A204.1 (cell line): ENCODE measurements at regions not wholly inside any gene's neighbourhood (a gene's known extent, or its start where the extent isn't known, plus 50 kb on each side); places are given as distances from the start of the nearest gene placed in this dataset.
"Not testable (repeated sequence)": the region's sequence is repeated elsewhere in the genome, so short reads cannot be mapped to it uniquely, and the experiment has no call there.

Source experiments
- FAIRE-seq: peaks from 2 replicates; lab custom pipeline; 2012; peaks lifted over from hg19 to GRCh38; lab: Jason Lieb, UNC

DNA sequence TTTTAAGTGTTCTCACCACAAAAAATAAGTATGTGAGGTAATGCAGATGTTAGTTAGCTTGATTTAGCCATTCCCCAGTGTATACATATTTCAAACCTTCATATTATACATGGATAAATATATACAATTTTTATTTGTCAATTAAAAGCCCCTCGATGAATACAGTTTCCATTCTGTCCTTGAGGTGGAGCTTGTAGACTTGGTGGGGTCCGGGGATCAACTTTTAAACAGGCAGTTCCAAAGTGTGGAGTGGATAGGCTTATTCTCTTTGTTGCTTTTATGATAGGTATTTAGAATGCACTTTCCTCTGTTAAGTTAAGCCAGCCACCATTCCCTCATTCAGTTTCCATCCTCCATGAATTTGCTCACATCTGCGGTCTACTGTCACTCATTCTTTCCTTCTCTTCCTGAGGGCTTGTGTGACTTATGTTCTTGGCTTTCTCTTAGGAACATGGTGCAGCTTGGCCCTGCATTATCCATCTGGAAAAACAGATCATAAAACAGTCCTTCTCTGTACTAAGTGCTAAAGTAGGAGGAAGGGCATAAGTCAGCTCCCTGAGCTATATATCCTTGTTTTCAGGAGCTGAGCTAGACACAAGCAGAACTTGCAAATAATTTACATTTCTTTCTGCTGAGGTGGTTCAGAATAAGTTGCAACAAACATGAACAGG is 149.1 kb downstream of the NFKBIZ start:
- no peak for FAIRE-seq

DNA sequence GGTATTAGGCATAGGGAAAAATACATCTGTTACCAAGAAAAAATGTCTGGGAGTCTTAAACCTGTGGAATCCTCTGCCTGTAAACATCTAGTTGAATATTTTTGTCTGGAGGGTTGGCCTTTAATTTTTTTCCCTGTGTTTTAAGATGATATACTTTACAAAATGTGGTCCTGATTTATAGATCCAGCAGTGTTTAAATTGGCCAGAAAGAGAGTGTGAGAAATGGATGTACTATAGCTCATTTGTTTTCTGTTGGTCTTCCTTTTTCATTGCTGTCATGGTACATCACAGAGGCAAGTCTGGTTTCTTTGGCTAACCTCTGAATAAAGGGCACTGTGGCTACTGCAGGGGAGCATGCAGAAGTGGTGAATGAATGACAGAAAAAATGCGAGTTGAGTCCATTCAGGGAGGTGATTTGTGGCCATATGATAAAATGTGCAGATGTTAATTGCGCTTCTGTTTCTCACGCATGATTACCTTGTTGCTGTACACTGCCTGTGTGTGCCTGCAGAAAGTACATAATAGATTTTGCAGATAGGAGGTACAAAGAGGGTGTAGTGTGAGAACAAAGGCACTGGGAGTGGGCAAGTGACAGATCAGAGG is 150.0 kb downstream of the NFKBIZ start:
- FAIRE-seq = no peak

GRCh38 chr3:102000620-102001209 is 151.4 kb downstream of the NFKBIZ start:
- no peak for FAIRE-seq

- no peak for FAIRE-seq
Observed at GRCh38 chr3:102002056-102002455, 152.7 kb downstream of the NFKBIZ start.

GRCh38 chr3:102004561-102004960 is 155.2 kb downstream of the NFKBIZ start:
- FAIRE-seq = no peak

GRCh38 chr3:102005551-102005950 is 156.2 kb downstream of the NFKBIZ start:
- no peak for FAIRE-seq

DNA sequence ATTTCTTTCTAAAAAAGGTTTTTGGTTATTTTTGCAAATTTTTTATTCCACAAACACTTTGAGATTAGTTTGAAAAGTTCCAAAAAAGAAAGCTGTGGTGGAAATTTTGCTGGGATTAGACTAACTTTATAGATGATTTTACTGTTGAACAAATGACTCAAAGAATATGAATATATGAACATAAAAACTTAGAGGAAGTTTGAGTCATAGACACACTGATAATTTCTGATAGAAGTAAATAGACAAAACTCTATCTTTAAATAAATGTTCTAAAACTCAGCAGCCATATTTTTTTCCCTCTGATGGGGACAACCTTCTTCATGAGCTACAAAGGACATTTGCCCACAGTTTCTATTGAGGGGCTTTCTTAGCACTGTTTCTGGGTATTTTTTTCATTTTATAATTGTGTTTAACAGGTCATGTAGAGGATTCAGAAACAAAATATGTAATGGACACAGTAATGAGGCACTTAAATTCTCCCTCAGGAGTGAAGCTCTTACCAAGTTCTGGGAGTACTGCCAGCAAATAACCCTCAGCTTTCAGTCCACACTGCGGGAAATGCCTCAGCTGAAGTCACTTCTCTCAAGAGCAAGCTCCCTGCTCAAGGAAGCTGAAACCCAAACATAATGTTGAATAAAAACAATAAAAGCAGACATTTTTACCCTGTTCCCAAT is 157.6 kb downstream of the NFKBIZ start:
- no peak for FAIRE-seq

DNA sequence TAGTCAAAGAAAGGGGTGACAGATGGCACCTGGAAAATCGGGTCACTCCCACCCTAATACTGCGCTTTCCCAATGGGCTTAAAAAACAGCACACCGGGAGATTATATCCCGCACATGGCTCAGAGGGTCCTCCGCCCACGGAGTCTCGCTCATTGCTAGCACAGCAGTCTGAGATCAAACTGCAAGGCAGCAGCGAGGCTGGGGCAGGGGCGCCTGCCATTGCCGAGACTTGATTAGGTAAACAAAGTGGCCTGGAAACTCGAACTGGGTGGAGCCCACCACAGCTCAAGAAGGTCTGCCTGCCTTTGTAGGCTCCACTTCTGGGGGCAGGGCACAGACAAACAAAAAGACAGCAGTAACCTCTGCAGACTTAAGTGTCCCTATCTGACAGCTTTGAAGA is 159.1 kb downstream of the NFKBIZ start:
- not testable (repeated sequence) for FAIRE-seq

- no peak for FAIRE-seq
Observed at GRCh38 chr3:102016417-102016816, 167.1 kb downstream of the NFKBIZ start.

DNA sequence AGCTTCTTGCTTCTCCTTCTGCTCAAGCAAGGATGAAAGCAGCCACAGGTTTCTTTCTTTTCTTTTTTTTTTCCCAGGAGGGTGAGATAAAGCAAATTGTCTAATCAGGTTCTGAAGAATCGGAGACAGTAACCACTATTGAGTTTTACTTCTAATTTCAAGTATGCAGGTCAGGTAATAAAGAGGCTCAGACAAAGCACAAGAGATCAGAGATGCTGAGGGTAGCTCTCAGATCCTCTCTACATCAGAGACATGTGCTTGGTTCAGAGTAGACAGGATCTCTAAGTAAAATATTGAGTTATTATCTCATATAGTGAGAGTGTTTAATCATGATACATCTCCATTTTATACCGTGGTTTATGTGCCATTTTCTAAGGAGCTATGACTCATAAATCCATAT is 168.5 kb downstream of the NFKBIZ start:
- no peak for FAIRE-seq

DNA sequence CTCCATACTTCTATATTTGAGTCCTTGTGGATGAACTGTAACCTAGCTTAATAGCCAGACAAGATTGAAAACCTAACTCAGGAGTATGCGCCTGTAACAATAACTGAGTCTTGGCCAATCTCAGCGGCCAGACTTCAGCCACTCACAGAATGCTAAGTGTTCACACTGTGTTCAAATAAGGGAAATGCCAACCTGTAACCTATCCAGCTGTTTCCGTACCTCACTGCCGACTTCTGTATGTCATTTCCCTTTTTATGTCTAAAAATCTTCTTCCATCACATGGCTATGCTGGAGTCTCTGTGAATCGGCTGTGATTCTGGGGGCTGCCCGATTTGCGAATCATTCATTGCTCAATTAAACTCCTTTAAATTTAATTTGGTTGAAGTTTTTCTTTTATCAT is 169.2 kb downstream of the NFKBIZ start:
- FAIRE-seq = no peak

DNA sequence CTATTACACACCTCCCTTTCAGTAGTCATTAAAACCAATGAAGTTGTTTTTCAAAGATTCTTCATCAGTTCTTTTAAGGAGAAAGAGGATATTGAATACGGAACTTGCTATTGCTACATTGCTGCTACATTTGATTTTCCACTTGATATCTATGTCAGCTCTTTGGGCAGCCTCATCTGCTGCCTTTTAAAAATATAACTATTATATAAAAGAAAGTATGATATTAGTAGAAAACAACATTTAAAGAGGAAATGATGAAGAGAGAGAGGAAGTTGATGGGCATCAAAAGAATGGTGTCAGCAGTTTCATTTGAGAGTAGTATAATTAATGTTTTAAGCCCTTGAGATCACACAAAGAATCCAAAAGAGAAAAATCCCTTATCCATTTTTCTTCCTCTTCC is 171.4 kb downstream of the NFKBIZ start:
- no peak for FAIRE-seq

DNA sequence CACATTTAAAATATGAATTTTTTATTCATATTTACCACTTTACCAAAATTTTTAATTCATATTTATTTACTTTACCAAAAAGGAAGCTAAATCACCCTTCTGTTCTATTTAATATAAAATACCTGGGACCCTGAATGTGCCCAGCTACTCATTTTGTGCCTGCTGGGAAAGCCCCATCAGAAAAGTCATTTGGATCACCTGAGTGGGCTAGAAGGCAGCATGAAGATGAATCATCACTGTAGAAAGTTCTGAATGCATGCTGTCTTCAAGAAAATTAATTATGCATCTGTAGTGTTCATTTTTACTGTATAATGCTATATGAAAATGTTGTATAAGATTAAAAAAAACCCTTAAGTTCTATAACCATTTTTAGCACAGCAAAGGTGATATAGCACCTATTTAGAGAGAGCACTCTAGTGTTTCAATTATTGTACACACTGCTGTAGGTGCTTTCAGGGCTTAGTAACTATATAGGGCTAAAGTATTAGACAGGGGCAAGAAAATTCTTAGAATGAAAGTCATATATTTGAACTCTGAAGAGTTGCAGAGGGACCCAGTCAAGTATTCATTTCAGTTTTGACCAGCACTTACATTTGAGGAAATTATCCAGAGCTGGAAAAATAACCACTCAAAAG is 175.1 kb downstream of the NFKBIZ start:
- no peak for FAIRE-seq

- no peak for FAIRE-seq
Observed at GRCh38 chr3:102025606-102026270, 176.4 kb downstream of the NFKBIZ start.

GRCh38 chr3:102026656-102027055 is 177.3 kb downstream of the NFKBIZ start:
- FAIRE-seq = no peak

- no peak for FAIRE-seq
Observed at GRCh38 chr3:102030661-102031060, 181.3 kb downstream of the NFKBIZ start.

GRCh38 chr3:102031834-102032233 is 182.5 kb downstream of the NFKBIZ start:
- FAIRE-seq = no peak

DNA sequence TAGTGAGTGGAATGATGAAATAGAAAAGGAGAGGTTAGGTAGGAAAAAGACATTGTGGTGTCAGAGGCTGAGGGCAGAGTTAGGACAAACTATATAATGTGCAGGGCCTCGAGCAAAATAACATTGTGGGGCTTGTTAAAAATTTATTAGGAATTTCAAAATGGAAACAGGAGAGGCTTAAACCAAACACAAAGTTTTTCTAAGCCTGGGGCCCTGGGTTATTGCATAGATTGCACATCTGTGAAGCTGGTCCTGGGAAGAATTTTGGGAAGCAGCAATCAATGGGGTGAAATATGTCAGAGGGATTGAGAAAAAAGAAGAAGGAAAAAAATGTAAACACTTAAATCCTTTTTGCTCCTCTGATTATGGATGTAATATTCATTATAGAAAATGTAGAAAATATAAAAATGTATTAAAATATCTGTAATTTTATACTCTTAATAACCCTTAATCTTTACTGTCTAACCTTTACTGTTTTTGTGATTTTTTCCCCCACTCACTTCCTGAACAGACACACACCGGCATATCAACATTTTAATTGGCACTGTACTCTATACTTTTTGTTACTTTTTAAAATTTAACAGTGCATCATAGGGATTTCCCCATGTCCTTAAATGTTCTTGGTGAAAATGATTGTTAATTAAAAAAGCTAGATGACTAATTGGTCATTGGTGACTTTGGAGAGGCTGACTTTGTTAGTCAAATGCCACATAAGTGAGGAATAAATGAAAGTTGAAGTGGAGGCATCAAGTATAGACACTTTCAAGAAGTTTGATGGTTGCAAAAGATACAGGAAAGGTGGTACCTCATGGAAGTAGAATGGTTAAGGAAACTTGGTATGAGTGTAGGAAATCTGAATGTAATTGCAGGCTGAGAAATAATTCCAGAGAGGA is 183.4 kb downstream of the NFKBIZ start:
- no peak for FAIRE-seq

- FAIRE-seq = no peak
Observed at GRCh38 chr3:102034639-102035451, 185.5 kb downstream of the NFKBIZ start.

DNA sequence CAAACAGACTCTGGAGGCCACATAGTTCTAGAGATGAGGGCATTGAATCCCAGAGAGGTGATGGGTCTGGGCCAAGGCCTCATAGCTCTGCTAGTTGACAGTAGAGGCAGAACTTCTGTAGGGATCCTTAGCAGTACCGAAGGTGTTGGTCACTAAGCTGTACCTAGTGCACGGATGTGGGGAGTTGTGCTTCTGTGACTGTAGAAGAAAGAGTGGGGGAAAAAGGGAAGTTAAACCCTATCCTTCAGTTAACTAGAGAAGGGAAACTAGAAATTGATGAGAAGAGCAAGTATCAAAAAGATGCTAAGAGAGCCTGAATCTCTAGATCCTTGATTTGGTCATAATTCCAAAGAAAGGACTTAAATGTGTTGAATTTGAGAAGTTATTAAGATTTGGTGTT is 186.7 kb downstream of the NFKBIZ start:
- no peak for FAIRE-seq
